PC-9 (cell line): ENCODE measurements at regions not wholly inside any gene's neighbourhood (a gene's known extent, or its start where the extent isn't known, plus 50 kb on each side); places are given as distances from the start of the nearest gene placed in this dataset.

Source experiments
- BruUV-seq: library from RNA; stranded (reverse); fragments of 400-500 nt; replicated peaks from 2 replicates; lab custom pipeline; 2021; lab: Mats Ljungman, UMichigan
- CTCF ChIA-PET: fragments of 300-600 bp; sonication (Branson Sonifier 250); formaldehyde crosslinking; loops from one replicate; lab custom pipeline; 2022; ENCODE audit warnings: antibody characterized with exemption; lab: Charles Lee
- POLR2A ChIA-PET: fragments of 300-600 bp; sonication (Branson Sonifier 250); formaldehyde crosslinking; loops from one replicate; lab custom pipeline; 2022; ENCODE audit warnings: antibody characterized with exemption; ENCODE audit not compliant: unreplicated experiment; lab: Charles Lee
- DNase-seq, 2 experiments: peaks; one replicate each; pipeline versions ENCODE4 v3.0.0 to v3.0.0-alpha.2; 2015 to 2022; ENCODE audit warnings: mixed read lengths in 1 of 2
- H2AFZ ChIP-seq: fragments of 200-600 bp; sonication (generic); 2 replicates; pipeline ENCODE4 v1.8.1; 2017; ENCODE audit warnings: antibody characterized with exemption
- H3F3A ChIP-seq: fragments of 200-600 bp; sonication (generic); 2 replicates; pipeline ENCODE4 v1.8.1; 2017; ENCODE audit warnings: antibody characterized with exemption, mild to moderate bottlenecking, low read depth; ENCODE audit not compliant: insufficient read depth
- H3K27ac ChIP-seq: fragments of 200-600 bp; sonication (generic); 2 replicates; pipeline ENCODE4 v1.6.1; 2016; ENCODE audit warnings: mixed run types
- H3K27me3 ChIP-seq: fragments of 200-600 bp; sonication (generic); 2 replicates; pipeline ENCODE4 v1.6.1; 2016; ENCODE audit warnings: low read depth, mixed run types; ENCODE audit not compliant: insufficient read depth
- H3K36me3 ChIP-seq: fragments of 200-600 bp; sonication (generic); 2 replicates; pipeline ENCODE4 v1.6.1; 2016; ENCODE audit warnings: low read depth, mixed run types
- H3K4me1 ChIP-seq: fragments of 200-600 bp; sonication (generic); replicated peaks from 2 replicates; pipeline ENCODE4 v1.6.1; 2016; ENCODE audit warnings: mixed run types; ENCODE audit not compliant: insufficient read depth
- H3K4me2 ChIP-seq: fragments of 200-600 bp; sonication (generic); 2 replicates; pipeline ENCODE4 v1.6.1; 2017; ENCODE audit warnings: mixed run types
- H3K4me3 ChIP-seq: fragments of 200-600 bp; sonication (generic); 2 replicates; pipeline ENCODE4 v1.6.1; 2016; ENCODE audit warnings: mixed run types
- H3K79me2 ChIP-seq: fragments of 200-600 bp; sonication (generic); 2 replicates; pipeline ENCODE4 v1.6.1; 2017; ENCODE audit warnings: low read depth, mixed run types
- H3K9me2 ChIP-seq: fragments of 200-600 bp; sonication (generic); 2 replicates; pipeline ENCODE4 v1.8.1; 2017; ENCODE audit warnings: mild to moderate bottlenecking; ENCODE audit not compliant: insufficient read depth
- H3K9me3 ChIP-seq: fragments of 200-600 bp; sonication (generic); 2 replicates; pipeline ENCODE4 v1.8.1; 2016; ENCODE audit warnings: low read depth; ENCODE audit not compliant: insufficient read depth
- H4K20me1 ChIP-seq: fragments of 200-600 bp; sonication (generic); 2 replicates; pipeline ENCODE4 v1.8.1; 2017; ENCODE audit not compliant: insufficient read depth
- CTCF ChIP-seq: fragments of 200-600 bp; sonication (generic); conservative IDR thresholded peaks from 2 replicates; pipeline ENCODE4 v1.6.1; 2017; ENCODE audit warnings: mixed run types, antibody characterized with exemption, mild to moderate bottlenecking, moderate library complexity
- EZH2 ChIP-seq: fragments of 200-600 bp; sonication (generic); IDR thresholded peaks from 2 replicates; pipeline ENCODE4 v1.8.0; 2017; ENCODE audit warnings: antibody characterized with exemption, low read depth
- intact Hi-C: fragments of 100-400 bp; cut with micrococcal nuclease; formaldehyde crosslinking; loops from one replicate; pipeline ENCODE4 v1.10.0; 2022; ENCODE audit not compliant: unreplicated experiment

- H4K20me1 ChIP-seq = no peaks in the 10 kb centered on the region
- no peak overlapping the region for H2AFZ ChIP-seq
- no peak overlapping the region for H3K4me2 ChIP-seq
- BruUV-seq = no TSS peak
- H3K4me1 ChIP-seq = no peaks in the 10 kb centered on the region
- peaks cover 3% of the 10 kb centered on the region; the same call in 1 of the 2 replicates for H3K27me3 ChIP-seq
- no peak overlapping the region for H3K27ac ChIP-seq
- CTCF ChIA-PET = no interaction called here
- H3K9me3 ChIP-seq = no peaks in the 10 kb centered on the region
- H3K4me3 ChIP-seq = no peak overlapping the region
- H3F3A ChIP-seq = no peaks in the 10 kb centered on the region
- no peak for DNase-seq
- no peaks in the 10 kb centered on the region for H3K79me2 ChIP-seq
- no peaks in the 10 kb centered on the region for H3K9me2 ChIP-seq
- TF ChIP-seq CTCF = no peak
- TF ChIP-seq EZH2 = no peak
- no peaks in the 10 kb centered on the region for H3K36me3 ChIP-seq
- intact Hi-C loops = no loop called here
- POLR2A ChIA-PET = no interaction called here
Observed at GRCh38 chr1:5110508-5110907, 456.1 kb downstream of the AJAP1 start.

- intact Hi-C loops = no loop called here
- ChIA-PET POLR2A (no interaction called here), CTCF (no interaction called here)
- Histone ChIP-seq H3F3A (no peaks in the 10 kb centered on the region), H3K4me1 (no peaks in the 10 kb centered on the region), H3K4me2 (no peak overlapping the region), H3K9me3 (no peaks in the 10 kb centered on the region), H3K4me3 (no peak overlapping the region), H3K27me3 (peaks cover 3% of the 10 kb centered on the region; the same call in 1 of the 2 replicates), H4K20me1 (no peaks in the 10 kb centered on the region), H3K36me3 (no peaks in the 10 kb centered on the region), H2AFZ (no peak overlapping the region), H3K79me2 (no peaks in the 10 kb centered on the region), H3K9me2 (no peaks in the 10 kb centered on the region), H3K27ac (no peak overlapping the region)
- TF ChIP-seq CTCF (no peak), EZH2 (no peak)
- BruUV-seq = no TSS peak
- no peak for DNase-seq
Observed at GRCh38 chr1:5109633-5110032, 455.2 kb downstream of the AJAP1 start.

- BruUV-seq = no TSS peak
- Histone ChIP-seq H3K79me2 (no peaks in the 10 kb centered on the region), H3K36me3 (no peaks in the 10 kb centered on the region), H4K20me1 (no peaks in the 10 kb centered on the region), H3K4me1 (no peaks in the 10 kb centered on the region), H3F3A (no peaks in the 10 kb centered on the region), H3K27ac (no peak overlapping the region), H3K27me3 (peaks cover 3% of the 10 kb centered on the region; the same call in 1 of the 2 replicates), H3K9me2 (no peaks in the 10 kb centered on the region), H3K9me3 (no peaks in the 10 kb centered on the region), H3K4me2 (no peak overlapping the region), H2AFZ (no peak overlapping the region), H3K4me3 (no peak overlapping the region)
- intact Hi-C loops = no loop called here
- TF ChIP-seq CTCF (no peak), EZH2 (no peak)
- CTCF ChIA-PET = no interaction called here
- no peak for DNase-seq
- POLR2A ChIA-PET = no interaction called here
Observed at GRCh38 chr1:5108740-5109139, 454.3 kb downstream of the AJAP1 start.
